ENCODE measurements at regions not wholly inside any gene's neighbourhood (a gene's known extent, or its start where the extent isn't known, plus 50 kb on each side); places are given as distances from the start of the nearest gene placed in this dataset.

GRCh38 chr6:56386717-56387116, 139.3 kb upstream of the COL21A1 start:
- BruUV-seq (replicated peaks), result no TSS peak
- intact Hi-C loops (cut with micrococcal nuclease; ENCODE audit: unreplicated experiment), result no loop called here
- CTCF ChIA-PET, result no interaction called here
- no peak overlapping the region for H3K4me3 Mint-ChIP-seq (ENCODE audit: low read depth, unreplicated experiment)
- H3K9me3 Mint-ChIP-seq (ENCODE audit: low read depth, unreplicated experiment), result peaks cover 2% of the 10 kb centered on the region
- H3K36me3 Mint-ChIP-seq (ENCODE audit: insufficient read depth, unreplicated experiment), result no peaks in the 10 kb centered on the region
- no peaks in the 10 kb centered on the region for H3K27me3 Mint-ChIP-seq (ENCODE audit: unreplicated experiment)
- DNase-seq, result no peak
- TF ChIP-seq, protein P1, sequence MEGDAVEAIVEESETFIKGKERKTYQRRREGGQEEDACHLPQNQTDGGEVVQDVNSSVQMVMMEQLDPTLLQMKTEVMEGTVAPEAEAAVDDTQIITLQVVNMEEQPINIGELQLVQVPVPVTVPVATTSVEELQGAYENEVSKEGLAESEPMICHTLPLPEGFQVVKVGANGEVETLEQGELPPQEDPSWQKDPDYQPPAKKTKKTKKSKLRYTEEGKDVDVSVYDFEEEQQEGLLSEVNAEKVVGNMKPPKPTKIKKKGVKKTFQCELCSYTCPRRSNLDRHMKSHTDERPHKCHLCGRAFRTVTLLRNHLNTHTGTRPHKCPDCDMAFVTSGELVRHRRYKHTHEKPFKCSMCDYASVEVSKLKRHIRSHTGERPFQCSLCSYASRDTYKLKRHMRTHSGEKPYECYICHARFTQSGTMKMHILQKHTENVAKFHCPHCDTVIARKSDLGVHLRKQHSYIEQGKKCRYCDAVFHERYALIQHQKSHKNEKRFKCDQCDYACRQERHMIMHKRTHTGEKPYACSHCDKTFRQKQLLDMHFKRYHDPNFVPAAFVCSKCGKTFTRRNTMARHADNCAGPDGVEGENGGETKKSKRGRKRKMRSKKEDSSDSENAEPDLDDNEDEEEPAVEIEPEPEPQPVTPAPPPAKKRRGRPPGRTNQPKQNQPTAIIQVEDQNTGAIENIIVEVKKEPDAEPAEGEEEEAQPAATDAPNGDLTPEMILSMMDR (IDR thresholded peaks at IDR 0.05; ENCODE audit: unreplicated experiment), result no peak
- H3K27ac Mint-ChIP-seq (ENCODE audit: unreplicated experiment), result no peak overlapping the region
- H3K4me1 Mint-ChIP-seq (ENCODE audit: low read depth, unreplicated experiment), result peaks cover 28% of the 10 kb centered on the region

DNA sequence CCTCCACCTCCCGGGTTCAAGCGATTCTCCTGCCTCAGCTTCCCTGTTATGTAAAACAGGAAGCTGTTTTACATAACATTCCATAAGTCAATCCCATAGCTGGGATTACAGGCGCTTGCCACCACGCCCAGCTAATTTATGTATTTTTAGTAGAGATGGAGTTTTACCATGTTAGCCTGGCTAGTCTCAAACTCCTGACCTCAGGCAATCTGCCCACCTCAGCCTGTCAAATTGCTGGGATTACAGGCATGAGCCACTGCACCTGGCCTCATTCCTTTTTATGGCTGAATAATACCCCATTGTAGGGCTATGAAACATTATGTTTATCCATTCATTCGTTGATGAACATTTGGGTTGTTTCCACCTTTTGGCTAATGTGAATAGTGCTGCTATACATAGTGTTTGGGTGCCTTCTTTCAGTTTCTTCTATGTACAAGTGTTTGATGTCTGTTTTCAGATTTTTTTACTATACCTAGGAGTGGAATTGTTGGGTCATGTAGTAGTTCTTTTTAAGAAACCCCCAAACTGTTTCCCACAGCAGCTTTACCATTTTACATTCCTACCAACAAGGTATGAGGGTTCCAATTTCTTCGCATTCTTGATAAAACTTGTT, 138.7 kb upstream of the COL21A1 start:
- DNase-seq, result no peak
- Mint-ChIP-seq H3K27ac (ENCODE audit: unreplicated experiment) (no peak overlapping the region), H3K9me3 (ENCODE audit: low read depth, unreplicated experiment) (peaks cover 2% of the 10 kb centered on the region), H3K36me3 (ENCODE audit: insufficient read depth, unreplicated experiment) (no peaks in the 10 kb centered on the region), H3K4me3 (ENCODE audit: low read depth, unreplicated experiment) (no peak overlapping the region), H3K4me1 (ENCODE audit: low read depth, unreplicated experiment) (peaks cover 28% of the 10 kb centered on the region), H3K27me3 (ENCODE audit: unreplicated experiment) (no peaks in the 10 kb centered on the region)
- TF ChIP-seq, protein P1 (IDR thresholded peaks at IDR 0.05; ENCODE audit: unreplicated experiment), result no peak
- no TSS peak for BruUV-seq (replicated peaks)
- intact Hi-C loops (cut with micrococcal nuclease; ENCODE audit: unreplicated experiment), result no loop called here
- CTCF ChIA-PET, result interaction anchor here (0.7 kb wide), 1 partner anchor 301 kb away, joined by 3 read pairs; no protein-coding TSS in a partner anchor

DNA sequence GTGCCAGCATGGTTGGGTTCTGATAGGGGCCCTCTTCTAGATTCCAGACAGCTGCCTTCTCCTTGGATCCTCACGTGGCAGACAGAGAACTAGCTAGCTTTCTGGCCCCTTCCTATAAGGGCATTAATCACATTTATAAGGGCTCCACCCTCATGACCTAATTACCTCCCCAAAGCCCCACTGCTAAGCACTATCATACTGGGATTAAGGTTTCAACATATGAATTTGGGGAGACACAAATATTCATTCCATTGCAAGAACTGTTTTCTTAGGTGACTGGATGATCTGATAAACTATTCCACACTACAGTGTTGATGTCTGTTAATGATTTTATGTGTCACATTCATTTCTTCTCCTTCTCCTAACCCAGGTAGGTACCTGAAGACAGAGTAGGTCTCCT, 135.8 kb upstream of the COL21A1 start:
- H3K4me1 Mint-ChIP-seq (ENCODE audit: low read depth, unreplicated experiment), result peaks cover 24% of the 10 kb centered on the region
- H3K4me3 Mint-ChIP-seq (ENCODE audit: low read depth, unreplicated experiment), result no peak overlapping the region
- no peak overlapping the region for H3K27ac Mint-ChIP-seq (ENCODE audit: unreplicated experiment)
- CTCF ChIA-PET, result interaction anchor here (0.6 kb wide), 1 partner anchor 995 kb away, joined by 3 read pairs; no protein-coding TSS in a partner anchor
- intact Hi-C loops (cut with micrococcal nuclease; ENCODE audit: unreplicated experiment), result no loop called here
- TF ChIP-seq, protein P1 (IDR thresholded peaks at IDR 0.05; ENCODE audit: unreplicated experiment), result no peak
- no peaks in the 10 kb centered on the region for H3K9me3 Mint-ChIP-seq (ENCODE audit: low read depth, unreplicated experiment)
- no peaks in the 10 kb centered on the region for H3K36me3 Mint-ChIP-seq (ENCODE audit: insufficient read depth, unreplicated experiment)
- no TSS peak for BruUV-seq (replicated peaks)
- H3K27me3 Mint-ChIP-seq (ENCODE audit: unreplicated experiment), result no peaks in the 10 kb centered on the region
- DNase-seq, result no peak

- DNase-seq, result no peak
- Mint-ChIP-seq H3K27ac (ENCODE audit: unreplicated experiment) (peak overlapping the region; percentile 4), H3K36me3 (ENCODE audit: insufficient read depth, unreplicated experiment) (no peaks in the 10 kb centered on the region), H3K9me3 (ENCODE audit: low read depth, unreplicated experiment) (no peaks in the 10 kb centered on the region), H3K4me1 (ENCODE audit: low read depth, unreplicated experiment) (peaks cover 18% of the 10 kb centered on the region), H3K27me3 (ENCODE audit: unreplicated experiment) (no peaks in the 10 kb centered on the region), H3K4me3 (ENCODE audit: low read depth, unreplicated experiment) (no peak overlapping the region)
- TF ChIP-seq, protein P1 (IDR thresholded peaks at IDR 0.05; ENCODE audit: unreplicated experiment), result no peak
- BruUV-seq (replicated peaks), result no TSS peak
- CTCF ChIA-PET, result no interaction called here
- intact Hi-C loops (cut with micrococcal nuclease; ENCODE audit: unreplicated experiment), result no loop called here
Observed at GRCh38 chr6:56382416-56382940, 135.1 kb upstream of the COL21A1 start.

Measured in Calu3 (cell line).